Endometrium (tissue), 2 donors: ENCODE measurements at regions not wholly inside any gene's neighbourhood (a gene's known extent, or its start where the extent isn't known, plus 50 kb on each side); places are given as distances from the start of the nearest gene placed in this dataset.
"Not testable (repeated sequence)": the region's sequence is repeated elsewhere in the genome, so short reads cannot be mapped to it uniquely, and the experiment has no call there.

Experiments
- FAIRE-seq: peaks from 2 replicates; lab custom pipeline; 2012; peaks lifted over from hg19 to GRCh38; lab: Jason Lieb, UNC
- donor health status: control.
- donor health status: control.

DNA sequence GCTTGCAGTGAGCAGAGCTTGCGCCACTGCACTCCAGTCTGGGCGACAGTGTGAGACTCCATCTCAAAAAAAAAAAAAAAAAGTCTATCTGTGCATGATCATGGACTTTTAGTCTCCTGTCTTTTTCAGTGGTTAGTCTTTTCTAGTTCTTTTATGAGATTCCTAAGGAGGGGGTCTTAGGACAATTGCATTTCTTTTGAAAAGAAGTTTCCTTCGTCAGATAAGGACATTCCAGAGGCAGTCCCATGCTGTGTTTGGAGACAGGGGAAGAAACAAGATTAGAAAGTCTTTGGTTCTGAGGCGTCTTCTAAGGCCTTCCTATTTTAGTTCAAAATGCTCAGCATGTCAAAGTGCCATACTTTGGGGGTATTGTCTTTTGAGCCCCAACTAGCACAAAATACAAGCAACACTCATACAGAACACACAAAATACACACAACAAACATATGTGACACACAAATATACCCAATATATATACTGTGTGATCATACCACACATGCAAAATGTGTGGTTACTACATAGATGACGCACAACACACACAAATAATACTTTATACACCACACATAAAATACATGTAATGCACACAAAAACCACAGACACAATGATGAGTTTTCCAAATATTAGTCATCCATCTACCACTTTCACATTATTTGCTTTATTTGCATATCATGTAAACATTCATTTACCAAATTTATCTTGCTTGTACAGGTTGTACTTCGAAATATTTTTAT, 394.5 kb downstream of the SPATA31D1 start:
- no peak for FAIRE-seq

DNA sequence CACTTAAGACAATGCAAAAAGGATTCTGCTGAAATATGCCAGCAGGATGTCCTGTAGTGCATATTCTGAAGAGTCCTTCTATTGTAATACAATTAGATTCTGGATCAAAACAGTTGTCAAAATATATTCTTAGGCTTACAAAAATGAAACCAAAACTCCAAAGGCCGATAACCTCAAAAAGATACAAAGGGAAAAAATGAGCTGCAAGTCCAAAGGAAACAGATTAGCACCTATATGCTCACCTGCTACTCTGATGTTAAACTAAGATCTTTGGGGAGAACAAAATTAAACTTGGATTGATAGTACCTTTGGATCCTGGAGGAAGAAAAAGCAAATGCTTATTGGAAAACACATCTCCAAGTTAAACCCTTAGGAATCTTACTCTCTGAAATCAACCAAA, 397.1 kb downstream of the SPATA31D1 start:
- FAIRE-seq: no peak

- no peak for FAIRE-seq
These were observed 409.0 kb downstream of the SPATA31D1 start for GRCh38 chr9:82397534-82397933.

GRCh38 chr9:82404196-82404870, 415.8 kb downstream of the SPATA31D1 start:
- FAIRE-seq: no peak

DNA sequence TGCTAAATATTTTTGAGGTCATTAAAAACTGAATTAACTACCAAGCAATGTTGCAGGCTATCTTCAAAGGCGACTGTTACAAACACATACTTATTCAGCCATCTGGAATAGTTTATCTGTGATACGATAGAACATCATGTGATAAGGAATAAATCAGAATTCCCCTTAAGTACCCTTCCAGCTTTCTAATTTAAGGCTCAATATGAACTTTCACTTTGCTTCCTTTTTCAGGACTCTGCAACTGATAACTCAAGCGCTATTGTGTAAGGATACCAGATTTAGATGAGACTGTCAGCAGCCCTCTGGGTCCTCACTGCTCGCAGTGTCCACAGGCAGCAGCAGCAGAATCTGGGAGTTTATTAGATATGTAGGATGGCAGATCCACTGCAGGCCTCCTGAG, 416.3 kb downstream of the SPATA31D1 start:
- peak; percentile 96 for FAIRE-seq

GRCh38 chr9:82406456-82407085, 418.0 kb downstream of the SPATA31D1 start:
- peak; percentile 99 for FAIRE-seq

DNA sequence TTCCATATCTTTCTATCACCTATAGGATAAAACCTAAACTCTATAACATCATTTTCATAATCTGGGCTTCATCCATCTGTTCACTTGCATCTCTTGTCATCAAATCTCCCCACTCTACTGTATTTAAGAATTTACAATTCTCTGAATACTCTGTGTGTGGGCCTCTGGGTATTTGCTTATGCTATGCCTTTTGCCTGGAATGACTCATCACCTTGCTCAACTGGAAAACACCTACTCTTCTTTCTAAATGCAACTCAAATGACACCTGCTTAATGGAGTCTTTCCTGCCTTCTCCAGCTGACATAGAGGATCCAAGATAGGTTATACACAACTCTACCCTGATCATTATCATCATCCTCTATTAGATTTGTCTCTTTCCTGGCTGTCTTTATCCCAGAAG, 421.7 kb downstream of the SPATA31D1 start:
- FAIRE-seq: no peak

DNA sequence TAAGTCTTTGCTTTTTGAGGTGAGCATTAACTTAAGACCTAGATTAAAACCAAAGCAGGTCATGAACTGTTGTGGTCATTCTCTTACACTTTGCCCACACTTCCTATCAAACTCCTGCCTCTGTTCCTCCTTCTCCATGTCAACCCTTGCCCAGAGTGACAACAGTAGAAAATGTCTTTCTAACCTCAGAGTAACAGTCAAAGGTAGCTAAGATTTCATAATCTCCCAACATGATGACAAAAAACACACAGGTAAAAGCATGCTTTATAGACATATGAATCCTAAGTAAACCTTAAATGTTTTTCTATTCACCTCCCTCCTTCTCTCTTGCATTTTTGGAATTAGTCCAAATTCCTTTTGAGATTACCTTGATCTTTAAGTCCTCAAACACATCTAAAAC, 422.3 kb downstream of the SPATA31D1 start:
- FAIRE-seq: no peak

- FAIRE-seq: no peak
These were observed 424.2 kb downstream of the SPATA31D1 start for GRCh38 chr9:82412586-82413305.

DNA sequence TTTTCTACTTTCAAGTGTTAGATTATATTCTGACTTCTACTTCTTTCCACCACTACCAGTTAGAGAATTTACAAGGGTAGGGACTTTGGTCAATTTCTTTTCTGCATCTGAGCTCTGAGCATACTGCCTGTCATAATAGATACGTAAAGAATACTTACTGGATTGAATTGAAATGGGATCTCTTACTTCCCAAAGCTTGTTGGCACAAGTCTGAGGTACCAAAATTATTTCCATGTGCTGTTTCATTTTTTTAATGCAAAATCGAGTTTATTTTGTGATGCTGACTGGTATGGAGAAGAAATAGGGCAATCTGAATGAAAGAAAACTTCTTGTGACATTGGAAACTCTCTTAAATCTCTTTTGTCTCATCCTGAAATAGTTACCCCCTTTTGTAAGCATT, 428.9 kb downstream of the SPATA31D1 start:
- no peak for FAIRE-seq

- FAIRE-seq: no peak
These were observed 429.8 kb downstream of the SPATA31D1 start for GRCh38 chr9:82418334-82418733.

- FAIRE-seq: no peak
These were observed 431.3 kb downstream of the SPATA31D1 start for GRCh38 chr9:82419696-82420486.

GRCh38 chr9:82421498-82421897, 432.9 kb downstream of the SPATA31D1 start:
- FAIRE-seq: no peak

GRCh38 chr9:82423700-82424099, 435.1 kb downstream of the SPATA31D1 start:
- no peak for FAIRE-seq

- FAIRE-seq: no peak
These were observed 436.1 kb downstream of the SPATA31D1 start for GRCh38 chr9:82424599-82425120.

- no peak for FAIRE-seq
These were observed 442.5 kb downstream of the SPATA31D1 start for GRCh38 chr9:82431121-82431520.

DNA sequence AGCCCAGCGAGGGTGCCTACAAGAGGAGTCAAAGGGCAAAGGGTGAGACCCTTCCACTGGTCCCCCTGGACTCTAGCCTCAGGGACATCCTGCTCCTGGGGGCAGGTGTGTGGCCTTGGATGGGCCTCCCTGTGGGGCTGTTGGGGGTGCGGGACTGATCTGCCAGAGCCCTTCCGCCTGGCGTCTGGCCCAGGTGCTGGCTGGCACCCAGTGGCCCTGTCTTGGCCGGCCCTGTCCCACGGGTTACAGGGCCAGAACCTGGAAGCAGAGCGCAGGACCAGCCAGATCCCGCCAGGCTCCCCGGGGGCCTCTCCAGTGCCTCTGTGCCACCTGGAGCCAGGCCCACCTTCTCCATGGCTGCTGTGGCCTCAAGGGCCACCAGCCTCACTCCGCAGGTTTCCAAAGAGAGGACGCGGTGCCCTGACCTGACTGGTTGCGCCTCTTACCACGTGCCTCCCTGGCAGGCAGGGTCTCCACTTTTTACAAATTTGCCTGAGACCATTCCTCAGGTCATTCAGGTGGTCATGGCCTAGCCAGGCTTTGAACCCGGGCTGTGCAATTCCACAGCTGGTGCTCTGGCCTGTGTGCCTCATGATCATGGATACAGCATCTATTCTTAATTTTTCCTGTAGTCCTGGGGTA, 444.8 kb downstream of the SPATA31D1 start:
- not testable (repeated sequence) for FAIRE-seq

GRCh38 chr9:82436475-82436874, 447.9 kb downstream of the SPATA31D1 start:
- FAIRE-seq: no peak

DNA sequence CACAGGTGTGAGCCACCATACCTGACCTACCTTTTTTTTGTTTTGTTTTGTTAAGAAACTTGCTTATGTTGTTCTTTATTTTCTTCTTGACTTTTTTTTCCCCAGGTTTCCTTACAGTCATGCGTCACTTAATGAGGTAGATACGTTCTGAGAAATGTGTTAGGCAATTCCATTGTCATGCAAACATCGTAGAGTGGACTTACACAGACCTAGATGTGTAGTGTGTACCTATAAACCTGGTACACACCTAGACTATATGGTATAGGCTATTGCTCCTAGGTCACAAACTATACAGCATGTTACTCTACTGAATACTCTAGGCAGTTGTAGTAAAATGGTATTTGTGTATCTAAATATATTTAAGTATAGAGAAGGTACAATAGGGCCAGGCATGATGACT, 448.6 kb downstream of the SPATA31D1 start:
- FAIRE-seq: not testable (repeated sequence)

GRCh38 chr9:82438581-82438980, 450.0 kb downstream of the SPATA31D1 start:
- no peak for FAIRE-seq

DNA sequence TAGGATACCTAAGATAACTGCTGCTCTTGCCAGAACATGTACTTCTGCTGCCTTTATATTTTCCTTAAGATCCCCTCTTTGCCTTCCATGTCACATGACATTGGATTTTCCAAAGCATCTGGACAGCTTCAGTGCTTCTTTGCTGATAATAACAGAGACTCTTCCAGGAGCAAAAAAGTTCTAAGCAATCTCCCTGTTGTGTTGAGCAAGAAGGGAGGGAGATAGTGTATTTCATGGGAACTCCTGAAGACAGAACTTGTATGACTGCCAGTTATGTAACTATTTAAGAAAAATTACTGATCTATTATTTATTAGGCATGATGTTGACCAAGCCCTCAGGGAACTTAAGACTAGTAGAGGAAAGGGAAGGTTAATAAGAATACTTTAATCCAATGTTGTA, 454.7 kb downstream of the SPATA31D1 start:
- no peak for FAIRE-seq
